ENCODE measurements at regions not wholly inside any gene's neighbourhood (a gene's known extent, or its start where the extent isn't known, plus 50 kb on each side); places are given as distances from the start of the nearest gene placed in this dataset.
"Not testable (repeated sequence)": the region's sequence is repeated elsewhere in the genome, so short reads cannot be mapped to it uniquely, and the experiment has no call there.

DNA sequence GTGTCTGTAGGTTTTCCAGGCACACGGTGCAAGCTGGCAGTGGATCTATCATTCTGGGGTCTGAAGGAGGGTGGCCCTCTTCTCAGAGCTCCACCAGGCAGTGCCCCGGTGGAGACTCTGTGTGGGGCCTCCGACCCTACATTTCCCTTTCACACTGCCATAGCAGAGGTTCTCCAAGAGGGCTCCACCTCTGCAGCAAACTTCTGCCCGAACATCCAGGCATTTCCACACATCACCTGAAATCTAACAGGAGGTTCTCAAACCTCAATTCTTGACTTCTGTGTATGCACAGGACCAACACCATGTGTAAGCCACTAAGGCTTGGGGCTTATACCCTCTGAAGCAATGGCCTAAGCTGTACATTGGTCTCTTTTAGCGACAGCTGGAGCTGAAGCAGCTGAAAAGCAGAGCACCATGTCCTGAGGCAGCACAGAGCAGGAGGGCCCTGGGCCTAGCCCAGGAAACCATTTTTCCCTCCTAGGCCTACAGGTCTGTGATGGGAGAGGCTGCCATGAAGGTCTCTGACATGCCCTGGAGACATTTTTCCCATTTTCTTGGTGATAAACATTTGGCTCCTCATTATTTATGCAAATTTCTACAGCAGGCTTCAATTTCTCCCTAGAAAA, 253.3 kb downstream of the ERMARD start:
- no peaks in the 10 kb centered on the region for H3K36me3 ChIP-seq (ENCODE audit: control insufficient read depth in 3 of 3, insufficient read depth in 2 of 3, low read depth in 1 of 3, low read length in 3 of 3)
- FAIRE-seq = no peak
- DNase-seq = no peak
- H3K27ac ChIP-seq (ENCODE audit: low read depth in 1 of 3, low read length in 2 of 3) = no peak overlapping the region
- peaks cover 0 to 30% of the 10 kb centered on the region in 2 donors for H3K9me3 ChIP-seq (ENCODE audit: control insufficient read depth in 2 of 2, insufficient read depth in 1 of 2, low read depth in 1 of 2, low read length in 1 of 2)
- peaks cover 0 to 10% (median 0%) of the 10 kb centered on the region in 3 donors for H3K27me3 ChIP-seq (ENCODE audit: control insufficient read depth in 3 of 3, insufficient read depth in 3 of 3, low read length in 3 of 3)
- no peak overlapping the region for H3K4me3 ChIP-seq (ENCODE audit: low read depth in 1 of 3, low read length in 3 of 3)
- 72 to 77% (median 74%) methylated on average over 5 of the region's 5 CpGs for WGBS, 3 donors
- H3K4me1 ChIP-seq (ENCODE audit: control insufficient read depth in 3 of 3, insufficient read depth in 2 of 3, low read depth in 1 of 3, low read length in 2 of 3) = peaks cover 0 to 3% (median 0%) of the 10 kb centered on the region in 3 donors

DNA sequence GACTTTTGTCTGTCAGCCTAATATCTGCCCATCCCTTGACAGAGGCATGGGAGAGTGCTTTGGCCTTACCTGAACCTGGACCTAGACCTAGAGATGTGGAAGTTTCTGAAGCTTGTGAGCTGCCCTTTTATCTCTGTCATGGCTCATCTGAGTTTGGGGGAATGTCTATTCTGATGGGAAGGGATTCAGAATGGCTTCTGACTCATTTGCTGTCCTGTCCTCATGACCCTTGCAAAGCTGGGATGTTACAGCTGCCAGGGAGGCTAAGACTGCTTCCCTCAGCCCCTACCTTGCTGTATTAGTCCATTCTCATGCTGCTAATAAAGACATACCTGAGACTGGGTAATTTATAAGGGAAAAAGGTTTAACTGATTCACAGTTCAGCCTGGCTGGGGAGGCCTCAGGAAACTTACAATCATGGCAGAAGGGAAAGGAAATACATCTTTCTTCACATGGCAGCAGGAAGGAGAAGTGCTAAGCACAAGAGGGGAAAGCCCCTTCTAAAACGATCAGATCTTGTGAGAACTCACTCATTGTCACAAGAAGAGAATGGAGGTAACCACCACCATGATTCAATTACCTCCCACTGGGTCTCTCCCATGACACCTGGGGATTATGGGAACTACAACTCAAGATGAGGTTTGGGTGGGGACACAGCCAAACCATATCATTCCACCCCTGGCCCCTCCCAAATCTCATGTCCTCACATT, 252.2 kb downstream of the ERMARD start:
- DNase-seq (no peak), FAIRE-seq (no peak)
- Histone ChIP-seq H3K9me3 (ENCODE audit: control insufficient read depth in 2 of 2, insufficient read depth in 1 of 2, low read depth in 1 of 2, low read length in 1 of 2) (peaks cover 0 to 30% of the 10 kb centered on the region in 2 donors), H3K4me1 (ENCODE audit: control insufficient read depth in 3 of 3, insufficient read depth in 2 of 3, low read depth in 1 of 3, low read length in 2 of 3) (peaks cover 0 to 3% (median 0%) of the 10 kb centered on the region in 3 donors), H3K27me3 (ENCODE audit: control insufficient read depth in 3 of 3, insufficient read depth in 3 of 3, low read length in 3 of 3) (peaks cover 0 to 10% (median 0%) of the 10 kb centered on the region in 3 donors), H3K4me3 (ENCODE audit: low read depth in 1 of 3, low read length in 3 of 3) (no peak overlapping the region), H3K27ac (ENCODE audit: low read depth in 1 of 3, low read length in 2 of 3) (no peak overlapping the region), H3K36me3 (ENCODE audit: control insufficient read depth in 3 of 3, insufficient read depth in 2 of 3, low read depth in 1 of 3, low read length in 3 of 3) (no peaks in the 10 kb centered on the region)
- 48 to 50% (median 50%) methylated on average over 1 of the region's 1 CpG for WGBS, 3 donors

DNA sequence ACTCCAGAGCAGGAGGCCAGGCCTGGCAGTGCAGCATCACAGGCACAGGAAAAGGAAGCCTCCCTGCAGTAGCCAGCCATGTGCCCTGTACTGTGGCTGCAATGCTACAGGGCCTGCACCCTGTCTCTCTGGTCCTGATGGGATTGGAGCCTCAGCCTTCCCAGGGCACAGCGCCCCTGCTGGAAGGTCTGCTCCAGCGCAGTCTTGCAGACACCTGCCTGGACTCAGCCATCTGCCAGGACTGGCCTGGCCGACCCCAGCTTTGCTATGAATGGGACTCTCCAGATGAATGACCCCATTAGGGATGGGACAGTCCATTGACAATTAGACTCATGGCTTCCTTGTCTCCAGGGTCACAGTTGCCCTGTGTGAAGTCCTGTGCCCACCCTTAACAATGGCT, 251.6 kb downstream of the ERMARD start:
- DNase-seq = no peak
- Histone ChIP-seq H3K4me1 (ENCODE audit: control insufficient read depth in 3 of 3, insufficient read depth in 2 of 3, low read depth in 1 of 3, low read length in 2 of 3) (peaks cover 0 to 3% (median 0%) of the 10 kb centered on the region in 3 donors), H3K4me3 (ENCODE audit: low read depth in 1 of 3, low read length in 3 of 3) (no peak overlapping the region), H3K27ac (ENCODE audit: low read depth in 1 of 3, low read length in 2 of 3) (no peak overlapping the region), H3K9me3 (ENCODE audit: control insufficient read depth in 2 of 2, insufficient read depth in 1 of 2, low read depth in 1 of 2, low read length in 1 of 2) (peaks cover 0 to 30% of the 10 kb centered on the region in 2 donors), H3K36me3 (ENCODE audit: control insufficient read depth in 3 of 3, insufficient read depth in 2 of 3, low read depth in 1 of 3, low read length in 3 of 3) (no peaks in the 10 kb centered on the region), H3K27me3 (ENCODE audit: control insufficient read depth in 3 of 3, insufficient read depth in 3 of 3, low read length in 3 of 3) (peaks cover 0 to 7% (median 0%) of the 10 kb centered on the region in 3 donors)
- no peak for FAIRE-seq
- 80 to 90% (median 88%) methylated on average over 3 of the region's 3 CpGs for WGBS, 3 donors

DNA sequence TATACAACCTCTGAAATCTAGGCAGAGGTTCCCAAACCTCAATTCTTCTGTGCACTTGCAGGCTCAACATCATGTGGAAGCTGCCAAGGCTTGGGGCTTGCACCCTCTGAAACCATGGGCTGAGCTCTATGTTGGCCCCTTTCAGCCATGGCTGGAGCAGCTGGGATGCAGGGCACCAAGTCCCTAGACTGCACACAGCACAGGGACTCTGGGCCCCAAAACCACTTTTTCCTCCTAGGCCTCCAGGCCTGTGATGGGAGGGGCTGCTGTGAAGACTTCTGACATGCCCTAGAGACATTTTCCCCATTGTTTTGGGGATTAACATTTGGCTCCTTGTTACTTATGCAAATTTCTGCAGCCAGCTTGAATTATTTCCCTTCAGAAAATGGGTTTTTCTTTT, 250.4 kb downstream of the ERMARD start:
- FAIRE-seq; DNase-seq; H3K27ac ChIP-seq (ENCODE audit: low read depth in 1 of 3, low read length in 2 of 3); H3K4me1 ChIP-seq (ENCODE audit: control insufficient read depth in 3 of 3, insufficient read depth in 2 of 3, low read depth in 1 of 3, low read length in 2 of 3); H3K4me3 ChIP-seq (ENCODE audit: low read depth in 1 of 3, low read length in 3 of 3); H3K27me3 ChIP-seq (ENCODE audit: control insufficient read depth in 3 of 3, insufficient read depth in 3 of 3, low read length in 3 of 3); H3K36me3 ChIP-seq (ENCODE audit: control insufficient read depth in 3 of 3, insufficient read depth in 2 of 3, low read depth in 1 of 3, low read length in 3 of 3): not testable (repeated sequence)
- peaks cover 0 to 30% of the 10 kb centered on the region in 2 donors for H3K9me3 ChIP-seq (ENCODE audit: control insufficient read depth in 2 of 2, insufficient read depth in 1 of 2, low read depth in 1 of 2, low read length in 1 of 2)

DNA sequence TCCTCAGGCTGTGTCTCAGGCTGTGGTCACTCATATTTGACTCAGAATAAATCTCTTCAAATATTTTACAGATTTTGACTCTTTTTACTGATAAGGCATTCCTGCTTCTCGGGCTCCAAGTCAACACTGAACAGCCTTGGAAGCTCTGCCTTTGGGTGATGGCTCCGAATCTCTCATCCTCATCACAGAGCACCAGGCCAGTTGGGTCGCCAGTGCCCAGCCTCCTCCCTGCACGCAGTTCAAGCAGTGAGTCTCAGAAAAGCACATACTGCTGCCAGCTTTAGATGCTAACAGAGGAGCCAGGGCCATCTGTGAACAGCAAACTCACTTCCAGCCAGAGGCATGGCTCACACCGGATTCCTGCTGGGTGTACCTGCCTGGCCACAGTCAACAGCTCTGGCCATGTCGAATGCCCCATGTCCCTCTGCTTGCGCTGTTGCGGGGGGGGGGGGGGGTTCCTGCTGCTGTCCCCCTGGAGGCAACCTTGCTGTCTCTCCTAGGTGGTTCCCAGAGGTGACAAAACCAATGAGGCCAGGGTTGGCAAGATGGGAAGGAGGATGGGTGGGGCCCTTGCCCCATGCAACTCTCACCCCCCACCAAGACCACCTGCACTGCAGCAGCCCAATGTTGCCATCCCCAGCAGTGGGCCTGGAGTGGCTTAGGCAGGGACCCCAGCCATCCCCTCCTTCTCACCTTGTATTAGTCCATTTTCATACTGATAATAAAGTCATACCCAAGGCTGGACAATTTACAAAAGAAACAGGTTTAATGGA, 248.8 kb downstream of the ERMARD start:
- Histone ChIP-seq H3K27ac (ENCODE audit: low read depth in 1 of 3, low read length in 2 of 3) (no peak overlapping the region), H3K9me3 (ENCODE audit: control insufficient read depth in 2 of 2, insufficient read depth in 1 of 2, low read depth in 1 of 2, low read length in 1 of 2) (peaks cover 0 to 30% of the 10 kb centered on the region in 2 donors), H3K27me3 (ENCODE audit: control insufficient read depth in 3 of 3, insufficient read depth in 3 of 3, low read length in 3 of 3) (no peaks in the 10 kb centered on the region), H3K4me3 (ENCODE audit: low read depth in 1 of 3, low read length in 3 of 3) (no peak overlapping the region), H3K4me1 (ENCODE audit: control insufficient read depth in 3 of 3, insufficient read depth in 2 of 3, low read depth in 1 of 3, low read length in 2 of 3) (no peaks in the 10 kb centered on the region), H3K36me3 (ENCODE audit: control insufficient read depth in 3 of 3, insufficient read depth in 2 of 3, low read depth in 1 of 3, low read length in 3 of 3) (no peaks in the 10 kb centered on the region)
- WGBS, 3 donors = 91 to 92% (median 92%) methylated on average over 7 to 8 of the region's 8 CpGs
- DNase-seq (no peak), FAIRE-seq (no peak)

DNA sequence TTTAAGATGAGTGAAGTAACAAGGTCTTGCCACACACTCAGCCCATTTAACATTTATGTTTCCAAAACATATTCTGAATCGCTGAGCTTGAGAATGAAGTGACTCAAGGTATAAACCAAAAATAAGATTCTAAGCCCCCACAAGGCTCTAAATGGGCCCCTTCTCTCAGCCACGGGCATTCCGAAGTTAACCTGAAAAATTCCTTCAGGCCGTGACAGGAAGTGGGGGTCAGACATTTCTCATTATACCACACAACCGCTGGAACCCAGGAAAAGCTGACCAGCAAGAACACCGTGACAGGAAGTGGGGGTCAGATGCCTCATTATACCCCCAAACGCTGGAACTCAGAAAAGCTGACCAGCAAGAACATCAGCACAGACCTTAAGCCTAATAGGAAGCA, 247.9 kb downstream of the ERMARD start:
- FAIRE-seq (no peak), DNase-seq (no peak)
- Histone ChIP-seq H3K36me3 (ENCODE audit: control insufficient read depth in 3 of 3, insufficient read depth in 2 of 3, low read depth in 1 of 3, low read length in 3 of 3) (no peaks in the 10 kb centered on the region), H3K4me3 (ENCODE audit: low read depth in 1 of 3, low read length in 3 of 3) (no peak overlapping the region), H3K4me1 (ENCODE audit: control insufficient read depth in 3 of 3, insufficient read depth in 2 of 3, low read depth in 1 of 3, low read length in 2 of 3) (no peaks in the 10 kb centered on the region), H3K27ac (ENCODE audit: low read depth in 1 of 3, low read length in 2 of 3) (no peak overlapping the region), H3K27me3 (ENCODE audit: control insufficient read depth in 3 of 3, insufficient read depth in 3 of 3, low read length in 3 of 3) (no peaks in the 10 kb centered on the region), H3K9me3 (ENCODE audit: control insufficient read depth in 2 of 2, insufficient read depth in 1 of 2, low read depth in 1 of 2, low read length in 1 of 2) (peaks cover 0 to 23% of the 10 kb centered on the region in 2 donors)
- WGBS, 3 donors = 74 to 83% (median 77%) methylated on average over 7 of the region's 7 CpGs

DNA sequence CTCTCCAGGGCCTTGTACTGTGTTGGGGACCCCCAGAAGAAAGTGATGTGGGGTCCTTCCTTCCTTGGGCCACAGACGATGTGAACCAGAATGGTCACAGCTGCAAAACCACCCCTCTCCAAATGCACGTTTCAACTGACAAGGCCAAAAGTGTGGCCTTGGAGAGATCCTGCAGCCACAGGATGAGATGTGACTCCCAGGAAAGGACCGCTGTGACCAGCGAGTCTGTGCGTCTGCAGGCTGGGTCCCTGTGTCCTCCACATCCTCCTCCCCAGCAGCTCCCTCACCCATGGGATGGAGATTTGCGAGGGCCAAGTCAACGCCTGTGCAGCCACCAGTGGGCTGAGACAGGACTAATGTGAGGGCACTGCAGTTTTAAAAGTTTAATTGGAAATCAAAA, 247.0 kb downstream of the ERMARD start:
- FAIRE-seq = no peak
- H3K27ac ChIP-seq (ENCODE audit: low read depth in 1 of 3, low read length in 2 of 3) = no peak overlapping the region
- 83 to 94% (median 92%) methylated on average over 7 of the region's 7 CpGs for WGBS, 3 donors

DNA sequence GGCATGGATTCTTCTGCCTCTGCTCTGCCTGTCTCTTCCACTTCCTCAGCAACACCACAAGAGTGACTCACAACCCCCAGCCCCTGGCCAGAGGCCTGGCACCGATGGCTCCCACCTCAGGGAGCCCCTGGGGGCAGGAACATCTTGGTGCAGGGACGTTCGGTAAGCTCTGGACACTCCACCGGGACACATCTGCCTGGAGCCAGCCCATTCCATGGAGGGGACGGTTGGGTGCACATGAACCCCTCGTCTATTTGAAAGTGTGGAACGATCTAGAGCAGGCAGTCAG, 246.5 kb downstream of the ERMARD start:
- Histone ChIP-seq H3K36me3 (ENCODE audit: control insufficient read depth in 3 of 3, insufficient read depth in 2 of 3, low read depth in 1 of 3, low read length in 3 of 3) (no peaks in the 10 kb centered on the region), H3K4me1 (ENCODE audit: control insufficient read depth in 3 of 3, insufficient read depth in 2 of 3, low read depth in 1 of 3, low read length in 2 of 3) (no peaks in the 10 kb centered on the region), H3K9me3 (ENCODE audit: control insufficient read depth in 2 of 2, insufficient read depth in 1 of 2, low read depth in 1 of 2, low read length in 1 of 2) (peaks cover 0 to 9% of the 10 kb centered on the region in 2 donors), H3K4me3 (ENCODE audit: low read depth in 1 of 3, low read length in 3 of 3) (no peak overlapping the region), H3K27me3 (ENCODE audit: control insufficient read depth in 3 of 3, insufficient read depth in 3 of 3, low read length in 3 of 3) (no peaks in the 10 kb centered on the region), H3K27ac (ENCODE audit: low read depth in 1 of 3, low read length in 2 of 3) (no peak overlapping the region)
- DNase-seq (no peak), FAIRE-seq (no peak)
- WGBS, 3 donors = 77 to 89% (median 82%) methylated on average over 7 of the region's 7 CpGs

More for the DNA sequence above, 247.0 kb downstream of the ERMARD start:
- no peak for DNase-seq
- no peaks in the 10 kb centered on the region for H3K36me3 ChIP-seq (ENCODE audit: control insufficient read depth in 3 of 3, insufficient read depth in 2 of 3, low read depth in 1 of 3, low read length in 3 of 3)
- peaks cover 0 to 15% of the 10 kb centered on the region in 2 donors for H3K9me3 ChIP-seq (ENCODE audit: control insufficient read depth in 2 of 2, insufficient read depth in 1 of 2, low read depth in 1 of 2, low read length in 1 of 2)
- no peak overlapping the region for H3K4me3 ChIP-seq (ENCODE audit: low read depth in 1 of 3, low read length in 3 of 3)
- H3K4me1 ChIP-seq (ENCODE audit: control insufficient read depth in 3 of 3, insufficient read depth in 2 of 3, low read depth in 1 of 3, low read length in 2 of 3) = no peaks in the 10 kb centered on the region
- no peaks in the 10 kb centered on the region for H3K27me3 ChIP-seq (ENCODE audit: control insufficient read depth in 3 of 3, insufficient read depth in 3 of 3, low read length in 3 of 3)

Data from small intestine (tissue), 7 donors.